Activated CD4-positive, alpha-beta T cell treated with anti-CD3 and anti-CD28 coated beads, Interleukin-2, Interleukin-4, amounts not matched to agents 100 ng/mL and 50 ng/mL, durations not matched to agents 16 hours and 8 hours (primary cell): ENCODE measurements at regions not wholly inside any gene's neighbourhood (a gene's known extent, or its start where the extent isn't known, plus 50 kb on each side); places are given as distances from the start of the nearest gene placed in this dataset.

Experiments used
- DNase-seq: peaks from one replicate; pipeline ENCODE4 v3.0.0-alpha.2; 2020; ENCODE audit warnings: low spot score

GRCh38 chr9:3732077-3733038 is 206.6 kb upstream of the RFX3 start:
- peak; percentile 88 for DNase-seq

- peak; percentile 55 for DNase-seq
These were observed 204.7 kb upstream of the RFX3 start for GRCh38 chr9:3730511-3730922.

- DNase-seq = no peak
These were observed 195.3 kb upstream of the RFX3 start for GRCh38 chr9:3721096-3721495.

- DNase-seq = no peak
These were observed 193.5 kb upstream of the RFX3 start for GRCh38 chr9:3719286-3719685.

- DNase-seq = no peak
These were observed 190.6 kb upstream of the RFX3 start for GRCh38 chr9:3716415-3716814.

GRCh38 chr9:3708751-3709150 is 182.9 kb upstream of the RFX3 start:
- DNase-seq = no peak

- DNase-seq = no peak
These were observed 179.1 kb upstream of the RFX3 start for GRCh38 chr9:3704890-3705289.

- DNase-seq = no peak
These were observed 175.0 kb upstream of the RFX3 start for GRCh38 chr9:3700772-3701171.

- no peak for DNase-seq
These were observed 174.1 kb upstream of the RFX3 start for GRCh38 chr9:3699883-3700282.

- no peak for DNase-seq
These were observed 172.7 kb upstream of the RFX3 start for GRCh38 chr9:3698531-3698930.

- no peak for DNase-seq
These were observed 172.3 kb upstream of the RFX3 start for GRCh38 chr9:3698076-3698475.

- no peak for DNase-seq
These were observed 170.6 kb upstream of the RFX3 start for GRCh38 chr9:3696368-3696767.

GRCh38 chr9:3692606-3693005 is 166.8 kb upstream of the RFX3 start:
- no peak for DNase-seq

- DNase-seq = no peak
These were observed 163.8 kb upstream of the RFX3 start for GRCh38 chr9:3689555-3689954.

- no peak for DNase-seq
These were observed 161.3 kb upstream of the RFX3 start for GRCh38 chr9:3687145-3687544.

GRCh38 chr9:3682186-3682585 is 156.4 kb upstream of the RFX3 start:
- DNase-seq = no peak

- DNase-seq = no peak
These were observed 151.7 kb upstream of the RFX3 start for GRCh38 chr9:3677541-3677940.

- DNase-seq = no peak
These were observed 151.0 kb upstream of the RFX3 start for GRCh38 chr9:3676766-3677165.

- DNase-seq = no peak
These were observed 150.1 kb upstream of the RFX3 start for GRCh38 chr9:3675946-3676345.

- DNase-seq = no peak
These were observed 148.8 kb upstream of the RFX3 start for GRCh38 chr9:3674561-3674960.

GRCh38 chr9:3672399-3672798 is 146.6 kb upstream of the RFX3 start:
- DNase-seq = no peak

GRCh38 chr9:3664044-3664443 is 138.2 kb upstream of the RFX3 start:
- no peak for DNase-seq

- DNase-seq = no peak
These were observed 136.9 kb upstream of the RFX3 start for GRCh38 chr9:3662671-3663070.

- DNase-seq = no peak
These were observed 135.1 kb upstream of the RFX3 start for GRCh38 chr9:3660936-3661335.
